ENCODE measurements at regions not wholly inside any gene's neighbourhood (a gene's known extent, or its start where the extent isn't known, plus 50 kb on each side); places are given as distances from the start of the nearest gene placed in this dataset.

DNA sequence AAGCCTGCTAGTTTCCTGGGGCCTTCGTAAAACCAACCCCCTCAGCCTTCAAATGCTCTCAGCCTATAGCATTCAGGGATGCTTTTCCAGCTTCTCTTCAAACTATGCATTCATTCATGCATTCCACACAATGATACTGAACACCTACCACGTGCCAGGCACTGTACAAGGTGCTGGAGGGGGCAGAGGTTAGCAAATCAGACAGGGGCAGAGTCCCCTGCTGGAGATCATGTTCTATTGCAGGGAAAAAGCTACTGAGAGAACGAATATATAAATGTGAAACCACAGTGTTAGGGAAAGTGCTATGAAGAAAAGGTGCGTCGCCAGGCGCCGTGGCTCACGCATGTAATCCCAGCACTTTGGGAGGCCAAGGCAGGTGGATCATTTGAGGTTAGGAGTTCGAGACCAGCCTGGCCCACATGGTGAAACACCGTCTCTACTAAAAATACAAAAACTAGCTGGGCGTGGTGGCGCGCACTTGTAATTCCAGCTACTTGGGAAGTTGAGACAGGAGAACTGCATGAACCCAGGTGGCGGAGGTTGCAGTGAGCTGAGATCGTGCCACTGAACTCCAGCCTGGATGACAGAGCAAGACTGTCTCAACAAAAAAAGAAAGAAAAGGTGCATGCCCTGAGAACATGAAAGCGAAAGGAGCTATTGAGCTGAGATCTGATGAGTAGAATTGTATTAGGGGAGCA, 64.6 kb upstream of the CALN1 start:
- no peak overlapping the region for H3K27ac ChIP-seq (ENCODE audit: control insufficient read depth, insufficient read depth)
- no peak for DNase-seq (ENCODE audit: low read depth, low spot score)
- H3K4me1 ChIP-seq (ENCODE audit: control insufficient read depth, insufficient read depth, low read length) = no peaks in the 10 kb centered on the region
- BruUV-seq (replicated peaks) = no TSS peak
- H3K79me2 ChIP-seq (ENCODE audit: control insufficient read depth, insufficient read depth, low read length) = no peaks in the 10 kb centered on the region
- FAIRE-seq = no peak
- no peak overlapping the region for H3K4me3 ChIP-seq
- no peak overlapping the region for H3K9ac ChIP-seq (ENCODE audit: control insufficient read depth, insufficient read depth, low read length)
- intact Hi-C loops (cut with micrococcal nuclease; ENCODE audit: unreplicated experiment) = no loop called here
- CTCF ChIA-PET = interaction anchor here (0.9 kb wide), 1 partner anchor 311 kb away, joined by 3 read pairs; no protein-coding TSS in a partner anchor
- 74% methylated on average over 16 of the region's 16 CpGs for WGBS (ENCODE audit: insufficient coverage, insufficient replicate concordance, low lambda C conversion rate, missing lambda C conversion rate)
- H3K4me2 ChIP-seq (ENCODE audit: control insufficient read depth, insufficient read depth) = no peak overlapping the region
- H2AFZ ChIP-seq (ENCODE audit: control insufficient read depth, low read depth, low read length) = no peak overlapping the region
- H3K36me3 ChIP-seq (ENCODE audit: control insufficient read depth in 2 of 2, insufficient read depth in 2 of 2, low read length in 1 of 2) = no peaks in the 10 kb centered on the region
- ATAC-seq = no peak
- in situ Hi-C loops (cut with MboI) = no loop called here
- H4K20me1 ChIP-seq (ENCODE audit: control insufficient read depth, insufficient read depth) = no peaks in the 10 kb centered on the region
- SMC1A ChIA-PET (ENCODE audit: uncharacterized antibody, unreplicated experiment) = no interaction called here
- RAD21 ChIA-PET (ENCODE audit: unreplicated experiment) = no interaction called here
- TF ChIP-seq MEF2A (IDR thresholded peaks at IDR 0.05; ENCODE audit: insufficient read depth, low read depth, low read length) (no peak), YY1 (IDR thresholded peaks at IDR 0.05; ENCODE audit: low read depth, low read length) (no peak)
- TF ChIP-seq, protein P1, sequence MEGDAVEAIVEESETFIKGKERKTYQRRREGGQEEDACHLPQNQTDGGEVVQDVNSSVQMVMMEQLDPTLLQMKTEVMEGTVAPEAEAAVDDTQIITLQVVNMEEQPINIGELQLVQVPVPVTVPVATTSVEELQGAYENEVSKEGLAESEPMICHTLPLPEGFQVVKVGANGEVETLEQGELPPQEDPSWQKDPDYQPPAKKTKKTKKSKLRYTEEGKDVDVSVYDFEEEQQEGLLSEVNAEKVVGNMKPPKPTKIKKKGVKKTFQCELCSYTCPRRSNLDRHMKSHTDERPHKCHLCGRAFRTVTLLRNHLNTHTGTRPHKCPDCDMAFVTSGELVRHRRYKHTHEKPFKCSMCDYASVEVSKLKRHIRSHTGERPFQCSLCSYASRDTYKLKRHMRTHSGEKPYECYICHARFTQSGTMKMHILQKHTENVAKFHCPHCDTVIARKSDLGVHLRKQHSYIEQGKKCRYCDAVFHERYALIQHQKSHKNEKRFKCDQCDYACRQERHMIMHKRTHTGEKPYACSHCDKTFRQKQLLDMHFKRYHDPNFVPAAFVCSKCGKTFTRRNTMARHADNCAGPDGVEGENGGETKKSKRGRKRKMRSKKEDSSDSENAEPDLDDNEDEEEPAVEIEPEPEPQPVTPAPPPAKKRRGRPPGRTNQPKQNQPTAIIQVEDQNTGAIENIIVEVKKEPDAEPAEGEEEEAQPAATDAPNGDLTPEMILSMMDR (IDR thresholded peaks at IDR 0.05 in 2 of 3, conservative IDR thresholded peaks at IDR 0.05 in 1 of 3; ENCODE audit: control insufficient read depth in 2 of 3, extremely low read depth in 1 of 3, insufficient read depth in 1 of 3, low read depth in 3 of 3, low read length in 3 of 3) = 0 out of 6 replicates have a peak, but pooled peaks of 1 of the 3 experiments have one; percentile 11
- TF ChIP-seq, protein P2, sequence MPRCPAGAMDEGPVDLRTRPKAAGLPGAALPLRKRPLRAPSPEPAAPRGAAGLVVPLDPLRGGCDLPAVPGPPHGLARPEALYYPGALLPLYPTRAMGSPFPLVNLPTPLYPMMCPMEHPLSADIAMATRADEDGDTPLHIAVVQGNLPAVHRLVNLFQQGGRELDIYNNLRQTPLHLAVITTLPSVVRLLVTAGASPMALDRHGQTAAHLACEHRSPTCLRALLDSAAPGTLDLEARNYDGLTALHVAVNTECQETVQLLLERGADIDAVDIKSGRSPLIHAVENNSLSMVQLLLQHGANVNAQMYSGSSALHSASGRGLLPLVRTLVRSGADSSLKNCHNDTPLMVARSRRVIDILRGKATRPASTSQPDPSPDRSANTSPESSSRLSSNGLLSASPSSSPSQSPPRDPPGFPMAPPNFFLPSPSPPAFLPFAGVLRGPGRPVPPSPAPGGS (IDR thresholded peaks at IDR 0.05; ENCODE audit: borderline replicate concordance, insufficient read depth, low read depth, low read length, poor library complexity, severe bottlenecking) = no peak
- H3K27me3 ChIP-seq (replicated peaks in 1 of 2; ENCODE audit: control insufficient read depth in 2 of 2, insufficient read depth in 2 of 2, low read length in 1 of 2) = no peaks in the 10 kb centered on the region
- POLR2A ChIA-PET = no interaction called here
- H3K9me3 ChIP-seq (replicated peaks; ENCODE audit: control insufficient read depth, insufficient read depth, low read length) = no peaks in the 10 kb centered on the region
